Mesenchymal stem cell (in vitro differentiated cells and primary cell): ENCODE measurements at regions not wholly inside any gene's neighbourhood (a gene's known extent, or its start where the extent isn't known, plus 50 kb on each side); places are given as distances from the start of the nearest gene placed in this dataset.

Experiments
- DNase-seq: peaks from one replicate; pipeline ENCODE4 v3.0.0-alpha.2; 2013
- H2AFZ ChIP-seq: one replicate; pipeline ENCODE4 v1.6.1; 2013; ENCODE audit warnings: low read depth, mild to moderate bottlenecking, control low read depth, inconsistent platforms, low read length, moderate library complexity
- H2AK5ac ChIP-seq: 2 replicates; pipeline ENCODE4 v1.6.1; 2013; ENCODE audit warnings: low read length, moderate library complexity, mild to moderate bottlenecking, inconsistent platforms; ENCODE audit not compliant: severe bottlenecking
- H2BK120ac ChIP-seq: one replicate; pipeline ENCODE4 v1.6.1; 2013; ENCODE audit warnings: low read depth, mild to moderate bottlenecking, inconsistent platforms, low read length, moderate library complexity
- H2BK12ac ChIP-seq, 2 experiments: one replicate each; pipeline ENCODE4 v1.6.1; 2013; ENCODE audit warnings: inconsistent platforms in 2 of 2, low read length in 2 of 2, mild to moderate bottlenecking in 2 of 2, moderate library complexity in 2 of 2, control low read depth in 1 of 2
- H2BK15ac ChIP-seq: one replicate; pipeline ENCODE4 v1.6.1; 2013; ENCODE audit warnings: mild to moderate bottlenecking, low read depth, inconsistent platforms; ENCODE audit not compliant: poor library complexity, severe bottlenecking
- H2BK5ac ChIP-seq: 2 replicates; pipeline ENCODE4 v1.6.1; 2013; ENCODE audit warnings: low read depth, mild to moderate bottlenecking, low read length, control low read depth, inconsistent platforms; ENCODE audit not compliant: poor library complexity, severe bottlenecking
- H3K14ac ChIP-seq, 2 experiments: one replicate each; pipeline ENCODE4 v1.6.1; 2013; ENCODE audit warnings: inconsistent platforms in 2 of 2, low read length in 2 of 2, control low read depth in 1 of 2, mild to moderate bottlenecking in 1 of 2, moderate library complexity in 1 of 2
- H3K18ac ChIP-seq, 2 experiments: one replicate each; pipeline ENCODE4 v1.6.1; 2013; ENCODE audit warnings: inconsistent platforms in 2 of 2, low read length in 2 of 2, control low read depth in 1 of 2, low read depth in 1 of 2, mild to moderate bottlenecking in 1 of 2
- H3K23ac ChIP-seq, 2 experiments: one replicate each; pipeline ENCODE4 v1.6.1; 2013; ENCODE audit warnings: inconsistent platforms in 2 of 2, low read length in 2 of 2, mild to moderate bottlenecking in 2 of 2, moderate library complexity in 2 of 2, control low read depth in 1 of 2
- H3K27ac ChIP-seq: 2 replicates; pipeline ENCODE4 v1.5.1; 2013; ENCODE audit warnings: mild to moderate bottlenecking, moderate library complexity, low read length, control low read depth, inconsistent platforms; ENCODE audit not compliant: poor library complexity, severe bottlenecking
- H3K27me3 ChIP-seq, 2 experiments: 2 replicates each; pipeline versions ENCODE4 v1.6.1 to v1.7.0; 2013; ENCODE audit warnings: low read length in 2 of 2, mild to moderate bottlenecking in 2 of 2, moderate library complexity in 2 of 2, control low read depth in 1 of 2, inconsistent platforms in 1 of 2; ENCODE audit not compliant: control insufficient read depth in 1 of 2, insufficient read depth in 1 of 2
- H3K36me3 ChIP-seq, 2 experiments: 2 replicates each; pipeline versions ENCODE4 v1.6.1 to v1.7.0; 2013; ENCODE audit warnings: low read length in 2 of 2, control low read depth in 1 of 2, inconsistent platforms in 1 of 2, low read depth in 1 of 2, mild to moderate bottlenecking in 1 of 2; ENCODE audit not compliant: insufficient read depth in 2 of 2, control insufficient read depth in 1 of 2
- H3K4ac ChIP-seq, 2 experiments: one replicate each; pipeline ENCODE4 v1.6.1; 2013; ENCODE audit warnings: inconsistent platforms in 2 of 2, low read length in 2 of 2, mild to moderate bottlenecking in 2 of 2, moderate library complexity in 2 of 2, control low read depth in 1 of 2, low read depth in 1 of 2
- H3K4me1 ChIP-seq: 2 replicates; pipeline ENCODE4 v1.6.1; 2013; ENCODE audit warnings: low read depth, low read length, control low read depth; ENCODE audit not compliant: control insufficient read depth, insufficient read depth
- H3K4me2 ChIP-seq: 2 replicates; pipeline ENCODE4 v1.6.1; 2013; ENCODE audit warnings: low read length, mild to moderate bottlenecking, inconsistent platforms; ENCODE audit not compliant: poor library complexity, severe bottlenecking
- H3K4me3 ChIP-seq, 2 experiments: 2 replicates each; pipeline versions ENCODE4 v1.5.1 to v1.7.0; 2013; ENCODE audit warnings: low read length in 2 of 2, mild to moderate bottlenecking in 2 of 2, control low read depth in 1 of 2, low read depth in 1 of 2; ENCODE audit not compliant: insufficient read depth in 1 of 2
- H3K79me1 ChIP-seq: replicated peaks from 2 replicates; pipeline ENCODE4 v1.6.1; 2013; ENCODE audit warnings: mild to moderate bottlenecking, control low read depth, low read length, inconsistent platforms; ENCODE audit not compliant: poor library complexity, severe bottlenecking
- H3K9ac ChIP-seq: 2 replicates; pipeline ENCODE4 v1.7.0; 2013; ENCODE audit warnings: mild to moderate bottlenecking, low read length, moderate library complexity
- H3K9me3 ChIP-seq: 2 replicates; pipeline ENCODE4 v1.7.0; 2013; ENCODE audit warnings: mild to moderate bottlenecking, low read length; ENCODE audit not compliant: control insufficient read depth
- H4K8ac ChIP-seq: one replicate; pipeline ENCODE4 v1.6.1; 2013; ENCODE audit warnings: inconsistent platforms, mild to moderate bottlenecking, low read length, moderate library complexity
- H4K91ac ChIP-seq: one replicate; pipeline ENCODE4 v1.6.1; 2013; ENCODE audit warnings: mild to moderate bottlenecking, low read length, inconsistent platforms
- WGBS: methylation state at CpG from one replicate; pipeline ENCODE4 v1.1.7; 2013; ENCODE audit warnings: mixed read lengths; 5-methylcytosine and 5-hydroxymethylcytosine counted together

- Histone ChIP-seq H2BK120ac (no peak overlapping the region), H3K4me2 (no peak overlapping the region), H2AFZ (no peak overlapping the region), H3K4me3 (peak overlapping the region in 1 of 2 experiments; percentile 71), H2BK12ac (no peak overlapping the region), H3K36me3 (no peaks in the 10 kb centered on the region), H3K9me3 (no peaks in the 10 kb centered on the region), H3K14ac (no peak overlapping the region), H4K91ac (no peak overlapping the region), H4K8ac (no peak overlapping the region), H3K27me3 (peaks cover 0 to 28% of the 10 kb centered on the region in 2 experiments), H3K79me1 (no peaks in the 10 kb centered on the region), H3K23ac (no peak overlapping the region), H3K4ac (no peak overlapping the region), H2BK5ac (no peak overlapping the region), H3K4me1 (no peaks in the 10 kb centered on the region), H3K27ac (no peak overlapping the region), H3K9ac (peak overlapping the region; percentile 95), H2AK5ac (no peak overlapping the region), H3K18ac (no peak overlapping the region), H2BK15ac (no peak overlapping the region)
- 91% methylated on average over 29 of the region's 29 CpGs for WGBS
- DNase-seq: no peak
These were observed 60.9 kb upstream of the TWIST2 start for GRCh38 chr2:238786792-238787490.

GRCh38 chr2:238787501-238787900 lies 60.4 kb upstream of the TWIST2 start:
- no peaks in the 10 kb centered on the region for H3K9me3 ChIP-seq
- no peaks in the 10 kb centered on the region for H3K79me1 ChIP-seq
- H2BK15ac ChIP-seq: no peak overlapping the region
- H2AK5ac ChIP-seq: no peak overlapping the region
- 81% methylated on average over 5 of the region's 5 CpGs for WGBS
- H3K4me2 ChIP-seq: no peak overlapping the region
- H3K18ac ChIP-seq: no peak overlapping the region
- no peak overlapping the region for H2BK120ac ChIP-seq
- H2BK5ac ChIP-seq: no peak overlapping the region
- no peak overlapping the region for H4K8ac ChIP-seq
- no peak overlapping the region for H4K91ac ChIP-seq
- no peak overlapping the region for H3K14ac ChIP-seq
- no peak for DNase-seq
- no peak overlapping the region for H3K4ac ChIP-seq
- no peaks in the 10 kb centered on the region for H3K4me1 ChIP-seq
- H2AFZ ChIP-seq: no peak overlapping the region
- peak overlapping the region; percentile 95 for H3K9ac ChIP-seq
- no peak overlapping the region for H2BK12ac ChIP-seq
- no peaks in the 10 kb centered on the region for H3K36me3 ChIP-seq
- H3K27me3 ChIP-seq: peaks cover 0 to 28% of the 10 kb centered on the region in 2 experiments
- H3K23ac ChIP-seq: no peak overlapping the region
- H3K27ac ChIP-seq: no peak overlapping the region
- H3K4me3 ChIP-seq: peak overlapping the region in 1 of 2 experiments; percentile 71

GRCh38 chr2:238789317-238789806 lies 58.5 kb upstream of the TWIST2 start:
- Histone ChIP-seq H2AFZ (no peak overlapping the region), H3K79me1 (no peaks in the 10 kb centered on the region), H3K14ac (no peak overlapping the region), H3K4me3 (peak overlapping the region in 1 of 2 experiments; percentile 71), H3K4me2 (no peak overlapping the region), H3K27me3 (peaks cover 0 to 24% of the 10 kb centered on the region in 2 experiments), H3K23ac (no peak overlapping the region), H2BK12ac (no peak overlapping the region), H3K4me1 (no peaks in the 10 kb centered on the region), H3K18ac (no peak overlapping the region), H2BK5ac (no peak overlapping the region), H3K9me3 (no peaks in the 10 kb centered on the region), H2BK15ac (no peak overlapping the region), H3K9ac (peak overlapping the region; percentile 95), H2AK5ac (no peak overlapping the region), H3K27ac (no peak overlapping the region), H2BK120ac (no peak overlapping the region), H4K91ac (no peak overlapping the region), H4K8ac (no peak overlapping the region), H3K4ac (no peak overlapping the region), H3K36me3 (no peaks in the 10 kb centered on the region)
- 94% methylated on average over 7 of the region's 8 CpGs for WGBS
- DNase-seq: no peak

- peak overlapping the region; percentile 95 for H3K9ac ChIP-seq
- no peak for DNase-seq
- H3K23ac ChIP-seq: no peak overlapping the region
- no peak overlapping the region for H3K18ac ChIP-seq
- H3K4me1 ChIP-seq: no peaks in the 10 kb centered on the region
- H2AFZ ChIP-seq: no peak overlapping the region
- WGBS: 83% methylated on average over 14 of the region's 16 CpGs
- H2BK15ac ChIP-seq: no peak overlapping the region
- H3K14ac ChIP-seq: no peak overlapping the region
- no peaks in the 10 kb centered on the region for H3K79me1 ChIP-seq
- H2BK12ac ChIP-seq: no peak overlapping the region
- no peak overlapping the region for H2AK5ac ChIP-seq
- H3K36me3 ChIP-seq: no peaks in the 10 kb centered on the region
- peak overlapping the region in 1 of 2 experiments; percentile 58 for H3K4me3 ChIP-seq
- no peak overlapping the region for H2BK5ac ChIP-seq
- H3K4me2 ChIP-seq: no peak overlapping the region
- no peaks in the 10 kb centered on the region for H3K9me3 ChIP-seq
- H3K27ac ChIP-seq: no peak overlapping the region
- no peak overlapping the region for H4K91ac ChIP-seq
- H2BK120ac ChIP-seq: no peak overlapping the region
- H3K27me3 ChIP-seq: peaks cover 0 to 21% of the 10 kb centered on the region in 2 experiments
- H4K8ac ChIP-seq: no peak overlapping the region
- no peak overlapping the region for H3K4ac ChIP-seq
These were observed 57.6 kb upstream of the TWIST2 start for GRCh38 chr2:238790126-238790832.
